ENCODE measurements at regions not wholly inside any gene's neighbourhood (a gene's known extent, or its start where the extent isn't known, plus 50 kb on each side); places are given as distances from the start of the nearest gene placed in this dataset.

GRCh38 chr7:94111009-94111408, 106.9 kb upstream of the BET1 start (continued):
- TF ChIP-seq SREBF2 (CRISPR knock-in tag; IDR thresholded peaks at IDR 0.05) (no peak), ESRRB (CRISPR knock-in tag; IDR thresholded peaks at IDR 0.05; ENCODE audit: borderline replicate concordance) (no peak)

- BruUV-seq (replicated peaks), result no TSS peak
- DNase-seq (ENCODE audit: extremely low read depth in 1 of 4, low spot score in 3 of 4) (no peak), ATAC-seq (no peak), FAIRE-seq (no peak)
- Histone ChIP-seq H3K9me1 (ENCODE audit: control insufficient read depth, insufficient read depth, low read length) (no peaks in the 10 kb centered on the region), H3K9me3 (replicated peaks; ENCODE audit: control insufficient read depth, insufficient read depth, low read depth, low read length) (no peaks in the 10 kb centered on the region), H3K27ac (ENCODE audit: extremely low read depth, low read depth, low read length) (no peak overlapping the region), H2AFZ (ENCODE audit: low read depth, low read length) (no peak overlapping the region), H3K4me1 (replicated peaks in 1 of 2; ENCODE audit: control insufficient read depth in 2 of 2, insufficient read depth in 2 of 2, low read length in 2 of 2) (no peaks in the 10 kb centered on the region), H3K36me3 (ENCODE audit: control insufficient read depth, insufficient read depth, low read length) (no peaks in the 10 kb centered on the region), H4K20me1 (replicated peaks; ENCODE audit: control insufficient read depth, insufficient read depth, low read length) (no peaks in the 10 kb centered on the region), H3K4me2 (ENCODE audit: insufficient read depth, low read length) (no peak overlapping the region), H3K79me2 (ENCODE audit: control insufficient read depth, insufficient read depth, low read length) (no peaks in the 10 kb centered on the region), H3K4me3 (no peak overlapping the region), H3K27me3 (ENCODE audit: control insufficient read depth in 2 of 2, insufficient read depth in 2 of 2, low read length in 2 of 2) (no peaks in the 10 kb centered on the region), H3K9ac (ENCODE audit: insufficient read depth in 1 of 2, low read depth in 2 of 2, low read length in 2 of 2) (no peak overlapping the region)
- WGBS (ENCODE audit: insufficient coverage, low coverage, missing lambda C conversion rate), result 0% methylated on average over 2 of the region's 2 CpGs
- CTCF ChIA-PET (ENCODE audit: low intra/inter-chr PET ratio), result no interaction called here
- POLR2A ChIA-PET, result interaction anchor here (1.4 kb wide), 1 partner anchor 15 kb away, joined by 3 read pairs; no protein-coding TSS in a partner anchor
- in situ Hi-C loops (cut with MboI) (no loop called here), intact Hi-C loops (cut with micrococcal nuclease) (no loop called here)
- TF ChIP-seq NBN (IDR thresholded peaks at IDR 0.05; ENCODE audit: low read depth) (no peak), ZNF431 (CRISPR knock-in tag; IDR thresholded peaks at IDR 0.05) (no peak), ZNF395 (CRISPR knock-in tag; IDR thresholded peaks at IDR 0.05) (no peak), SMAD4 (CRISPR knock-in tag; conservative IDR thresholded peaks at IDR 0.05) (no peak), SOX6 (IDR thresholded peaks at IDR 0.05) (no peak), EP400 (IDR thresholded peaks at IDR 0.05) (no peak), ZC3H4 (CRISPR knock-in tag; IDR thresholded peaks at IDR 0.05; ENCODE audit: borderline replicate concordance) (no peak), ZNF277 (CRISPR knock-in tag; IDR thresholded peaks at IDR 0.05; ENCODE audit: borderline replicate concordance) (no peak), BRCA1 (IDR thresholded peaks at IDR 0.05) (no peak), BRCA1 (CRISPR knock-in tag; IDR thresholded peaks at IDR 0.05) (no peak), DLX4 (CRISPR knock-in tag; IDR thresholded peaks at IDR 0.05) (no peak), MXI1 (IDR thresholded peaks at IDR 0.05; ENCODE audit: low read depth, low read length) (no peak)
- TF ChIP-seq, protein P1, sequence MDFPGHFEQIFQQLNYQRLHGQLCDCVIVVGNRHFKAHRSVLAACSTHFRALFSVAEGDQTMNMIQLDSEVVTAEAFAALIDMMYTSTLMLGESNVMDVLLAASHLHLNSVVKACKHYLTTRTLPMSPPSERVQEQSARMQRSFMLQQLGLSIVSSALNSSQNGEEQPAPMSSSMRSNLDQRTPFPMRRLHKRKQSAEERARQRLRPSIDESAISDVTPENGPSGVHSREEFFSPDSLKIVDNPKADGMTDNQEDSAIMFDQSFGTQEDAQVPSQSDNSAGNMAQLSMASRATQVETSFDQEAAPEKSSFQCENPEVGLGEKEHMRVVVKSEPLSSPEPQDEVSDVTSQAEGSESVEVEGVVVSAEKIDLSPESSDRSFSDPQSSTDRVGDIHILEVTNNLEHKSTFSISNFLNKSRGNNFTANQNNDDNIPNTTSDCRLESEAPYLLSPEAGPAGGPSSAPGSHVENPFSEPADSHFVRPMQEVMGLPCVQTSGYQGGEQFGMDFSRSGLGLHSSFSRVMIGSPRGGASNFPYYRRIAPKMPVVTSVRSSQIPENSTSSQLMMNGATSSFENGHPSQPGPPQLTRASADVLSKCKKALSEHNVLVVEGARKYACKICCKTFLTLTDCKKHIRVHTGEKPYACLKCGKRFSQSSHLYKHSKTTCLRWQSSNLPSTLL (IDR thresholded peaks at IDR 0.05), result no peak
- TF ChIP-seq, protein P2, sequence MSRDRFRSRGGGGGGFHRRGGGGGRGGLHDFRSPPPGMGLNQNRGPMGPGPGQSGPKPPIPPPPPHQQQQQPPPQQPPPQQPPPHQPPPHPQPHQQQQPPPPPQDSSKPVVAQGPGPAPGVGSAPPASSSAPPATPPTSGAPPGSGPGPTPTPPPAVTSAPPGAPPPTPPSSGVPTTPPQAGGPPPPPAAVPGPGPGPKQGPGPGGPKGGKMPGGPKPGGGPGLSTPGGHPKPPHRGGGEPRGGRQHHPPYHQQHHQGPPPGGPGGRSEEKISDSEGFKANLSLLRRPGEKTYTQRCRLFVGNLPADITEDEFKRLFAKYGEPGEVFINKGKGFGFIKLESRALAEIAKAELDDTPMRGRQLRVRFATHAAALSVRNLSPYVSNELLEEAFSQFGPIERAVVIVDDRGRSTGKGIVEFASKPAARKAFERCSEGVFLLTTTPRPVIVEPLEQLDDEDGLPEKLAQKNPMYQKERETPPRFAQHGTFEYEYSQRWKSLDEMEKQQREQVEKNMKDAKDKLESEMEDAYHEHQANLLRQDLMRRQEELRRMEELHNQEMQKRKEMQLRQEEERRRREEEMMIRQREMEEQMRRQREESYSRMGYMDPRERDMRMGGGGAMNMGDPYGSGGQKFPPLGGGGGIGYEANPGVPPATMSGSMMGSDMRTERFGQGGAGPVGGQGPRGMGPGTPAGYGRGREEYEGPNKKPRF (IDR thresholded peaks at IDR 0.05; ENCODE audit: low read depth, low read length), result no peak
Measured at GRCh38 chr7:94115316-94115715, 111.2 kb upstream of the BET1 start.
